Endothelial cell (in vitro differentiated cells): ENCODE measurements at regions not wholly inside any gene's neighbourhood (a gene's known extent, or its start where the extent isn't known, plus 50 kb on each side); places are given as distances from the start of the nearest gene placed in this dataset.

ENCODE experiments used
- DNase-seq: peaks from one replicate; pipeline ENCODE4 v3.0.0; 2021; ENCODE audit warnings: low spot score
- H3K27ac Mint-ChIP-seq: one replicate; pipeline ENCODE4 v1.8.0; 2021; ENCODE audit warnings: mixed read lengths, inconsistent platforms; ENCODE audit not compliant: unreplicated experiment
- H3K27me3 Mint-ChIP-seq: one replicate; pipeline ENCODE4 v1.8.0; 2021; ENCODE audit warnings: mild to moderate bottlenecking, moderate library complexity, mixed read lengths, inconsistent platforms; ENCODE audit not compliant: unreplicated experiment
- H3K36me3 Mint-ChIP-seq: one replicate; pipeline ENCODE4 v1.8.0; 2021; ENCODE audit warnings: mild to moderate bottlenecking, low read depth, mixed read lengths, inconsistent platforms; ENCODE audit not compliant: unreplicated experiment
- H3K4me1 Mint-ChIP-seq: one replicate; pipeline ENCODE4 v1.8.0; 2021; ENCODE audit warnings: mild to moderate bottlenecking, mixed read lengths, inconsistent platforms; ENCODE audit not compliant: unreplicated experiment
- H3K4me3 Mint-ChIP-seq: one replicate; pipeline ENCODE4 v1.8.0; 2021; ENCODE audit warnings: mild to moderate bottlenecking, mixed read lengths, inconsistent platforms; ENCODE audit not compliant: unreplicated experiment
- H3K9me3 Mint-ChIP-seq: one replicate; pipeline ENCODE4 v1.8.0; 2021; ENCODE audit warnings: mixed read lengths, inconsistent platforms; ENCODE audit not compliant: unreplicated experiment
- CTCF ChIP-seq: fragments of 200-600 bp; sonication (generic); IDR thresholded peaks from one replicate; pipeline ENCODE4 v1.5.0; 2021; ENCODE audit warnings: antibody characterized with exemption; ENCODE audit not compliant: unreplicated experiment

- no peak for TF ChIP-seq CTCF
- Mint-ChIP-seq H3K4me3 (no peak overlapping the region), H3K36me3 (no peaks in the 10 kb centered on the region), H3K9me3 (no peaks in the 10 kb centered on the region), H3K27ac (no peak overlapping the region), H3K4me1 (no peaks in the 10 kb centered on the region), H3K27me3 (no peaks in the 10 kb centered on the region)
- no peak for DNase-seq
Measured at GRCh38 chr4:62327612-62328297, 1127.6 kb downstream of the ADGRL3 start.

- TF ChIP-seq CTCF = no peak
- Mint-ChIP-seq H3K4me1 (no peaks in the 10 kb centered on the region), H3K4me3 (no peak overlapping the region), H3K27ac (no peak overlapping the region), H3K9me3 (no peaks in the 10 kb centered on the region), H3K36me3 (no peaks in the 10 kb centered on the region), H3K27me3 (no peaks in the 10 kb centered on the region)
- no peak for DNase-seq
Measured at GRCh38 chr4:62324215-62324614, 1124.1 kb downstream of the ADGRL3 start.

- Mint-ChIP-seq H3K36me3 (no peaks in the 10 kb centered on the region), H3K9me3 (no peaks in the 10 kb centered on the region), H3K4me3 (no peak overlapping the region), H3K27me3 (no peaks in the 10 kb centered on the region), H3K4me1 (no peaks in the 10 kb centered on the region), H3K27ac (no peak overlapping the region)
- no peak for DNase-seq
- TF ChIP-seq CTCF = no peak
Measured at GRCh38 chr4:62320612-62321011, 1120.5 kb downstream of the ADGRL3 start.

- H3K4me1 Mint-ChIP-seq = no peaks in the 10 kb centered on the region
- no peak overlapping the region for H3K27ac Mint-ChIP-seq
- H3K4me3 Mint-ChIP-seq = no peak overlapping the region
- H3K27me3 Mint-ChIP-seq = no peaks in the 10 kb centered on the region
- DNase-seq = no peak
- H3K36me3 Mint-ChIP-seq = no peaks in the 10 kb centered on the region
- H3K9me3 Mint-ChIP-seq = no peaks in the 10 kb centered on the region
- no peak for TF ChIP-seq CTCF
Measured at GRCh38 chr4:62302710-62303109, 1102.6 kb downstream of the ADGRL3 start.

GRCh38 chr4:62301500-62301899 lies 1101.4 kb downstream of the ADGRL3 start:
- Mint-ChIP-seq H3K27ac (no peak overlapping the region), H3K4me3 (no peak overlapping the region), H3K4me1 (no peaks in the 10 kb centered on the region), H3K27me3 (no peaks in the 10 kb centered on the region), H3K36me3 (no peaks in the 10 kb centered on the region), H3K9me3 (no peaks in the 10 kb centered on the region)
- no peak for TF ChIP-seq CTCF
- DNase-seq = no peak
